GM19328 (cell line): ENCODE measurements at regions not wholly inside any gene's neighbourhood (a gene's known extent, or its start where the extent isn't known, plus 50 kb on each side); places are given as distances from the start of the nearest gene placed in this dataset.
"Not testable (repeated sequence)": the region's sequence is repeated elsewhere in the genome, so short reads cannot be mapped to it uniquely, and the experiment has no call there.

Source experiments
- ATAC-seq: cut with Tn5 transposase; IDR thresholded peaks from one replicate; pipeline ENCODE4 v1.9.1; 2021; ENCODE audit warnings: mild to moderate bottlenecking, moderate library complexity; ENCODE audit not compliant: unreplicated experiment

DNA sequence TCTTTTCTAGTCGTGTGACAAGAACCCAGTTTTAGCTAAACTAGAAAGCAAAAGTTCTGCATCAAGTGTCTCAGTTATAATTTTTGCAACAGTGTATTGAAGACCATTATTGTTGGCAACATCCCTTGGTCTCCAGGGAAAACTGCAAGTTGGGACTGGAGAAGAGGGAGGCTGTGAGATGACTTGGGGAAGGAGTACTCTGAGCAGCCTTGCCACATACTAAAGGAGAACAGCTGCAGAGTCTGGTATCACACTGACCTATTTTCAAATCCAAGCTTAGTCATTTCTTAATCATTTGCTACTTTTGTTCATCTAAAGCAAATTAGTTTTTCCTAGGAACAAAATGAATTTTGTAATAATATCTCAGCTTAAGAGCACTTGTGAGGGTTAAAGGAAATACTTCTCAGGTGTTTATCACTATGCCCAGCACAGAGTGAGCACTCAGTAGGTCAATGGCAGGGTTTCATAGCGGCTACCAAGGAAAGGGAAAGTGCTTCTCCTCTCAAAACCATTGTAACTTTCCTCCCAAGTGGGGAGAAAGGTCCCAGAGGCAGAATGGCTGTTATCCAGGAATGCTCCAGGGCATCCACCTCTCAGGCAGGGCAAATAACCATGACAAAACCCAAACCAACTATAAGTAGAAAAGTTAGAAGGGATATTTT lies 247.1 kb downstream of the C11orf87 start:
- no peak for ATAC-seq

DNA sequence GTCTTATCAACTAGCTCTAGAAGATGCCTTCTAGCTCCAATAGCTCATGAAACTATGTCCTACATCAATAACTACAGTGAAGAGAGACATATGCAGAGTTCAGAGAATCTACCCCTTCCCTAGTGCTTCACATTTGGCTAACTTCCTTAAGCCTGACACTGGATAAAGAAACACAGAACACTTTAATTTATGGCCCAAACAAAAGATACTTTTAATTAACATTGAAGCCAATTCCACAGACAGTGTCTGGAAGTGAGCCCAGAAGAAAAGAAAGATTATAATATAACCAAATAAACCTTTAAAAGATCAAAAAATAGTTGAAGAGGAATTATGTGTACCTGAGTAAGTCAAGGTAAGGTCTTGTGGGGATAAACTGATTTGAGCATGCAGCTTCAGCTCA lies 255.2 kb downstream of the C11orf87 start:
- ATAC-seq: no peak

- ATAC-seq: no peak
These were observed 255.9 kb downstream of the C11orf87 start for GRCh38 chr11:109677876-109678275.

GRCh38 chr11:109680127-109680526 lies 258.1 kb downstream of the C11orf87 start:
- ATAC-seq: no peak

DNA sequence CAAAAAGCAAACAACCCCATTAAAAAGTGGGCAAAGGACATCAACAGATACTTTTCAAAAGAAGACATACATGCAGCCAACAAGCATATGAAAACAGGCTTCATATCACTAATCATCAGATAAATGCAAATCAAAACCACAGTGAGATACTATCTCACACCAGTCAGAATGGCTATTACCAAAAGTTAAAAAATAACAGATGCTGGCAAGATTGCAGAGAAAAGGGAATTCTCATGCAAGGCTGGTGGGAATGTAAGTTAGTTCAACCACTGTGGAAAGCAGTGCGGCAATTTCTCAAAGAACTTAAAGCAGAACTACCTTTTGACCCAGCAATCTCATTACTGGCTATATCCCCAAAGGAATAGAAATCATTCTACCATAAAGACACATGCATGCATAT lies 260.8 kb downstream of the C11orf87 start:
- ATAC-seq: not testable (repeated sequence)

DNA sequence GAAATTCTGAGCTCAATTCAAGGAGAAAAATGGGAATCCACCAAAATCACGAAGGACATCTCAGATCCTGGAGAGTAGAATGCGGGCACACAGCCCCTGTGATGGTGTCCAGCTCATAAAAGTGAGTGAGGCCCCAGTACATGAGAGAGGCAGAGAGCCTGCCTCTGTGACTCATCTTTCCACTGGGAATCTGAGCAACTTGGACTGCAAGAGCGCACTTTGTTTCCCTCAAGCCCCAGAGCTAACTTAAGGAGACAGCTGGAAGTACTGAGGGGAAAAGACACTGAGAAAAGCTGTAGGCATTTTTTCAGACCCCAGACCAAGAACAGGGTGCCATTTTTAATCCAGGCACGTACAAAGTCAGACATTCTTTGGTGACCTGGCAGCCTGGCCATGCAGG lies 273.7 kb downstream of the C11orf87 start:
- ATAC-seq: no peak

GRCh38 chr11:109696191-109696897 lies 274.4 kb downstream of the C11orf87 start:
- no peak for ATAC-seq

DNA sequence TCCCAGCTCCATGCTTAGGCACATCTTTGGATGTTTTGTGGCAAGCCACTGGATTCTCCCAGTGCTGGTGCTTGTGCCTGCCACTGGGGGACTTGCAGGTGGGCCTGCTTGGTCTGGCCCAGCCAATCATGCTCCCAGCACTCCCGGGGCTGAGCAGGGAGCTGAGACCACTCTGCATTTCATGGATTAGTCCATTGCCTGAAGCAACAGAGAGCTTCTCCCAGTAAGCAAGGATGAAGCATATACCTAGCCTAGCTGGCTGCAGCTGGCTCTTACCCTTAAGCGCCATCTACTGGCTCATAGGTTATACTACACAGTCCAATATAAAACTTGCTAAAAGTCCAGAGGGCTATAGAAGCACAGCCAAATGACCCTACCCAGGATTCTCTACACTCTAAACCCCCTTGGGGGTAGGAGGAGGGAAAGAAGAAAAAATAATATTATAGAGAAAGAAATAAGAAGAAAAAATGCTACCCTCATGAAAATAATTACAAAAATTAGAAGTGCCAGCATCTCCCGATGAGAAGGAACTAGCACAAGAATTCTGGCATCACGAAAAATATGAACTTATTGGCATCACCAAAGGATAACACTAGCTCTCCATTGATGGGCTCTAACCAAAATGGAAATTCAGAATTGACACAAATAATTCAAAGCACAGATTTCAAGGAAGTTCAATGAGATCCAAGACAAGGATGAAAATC lies 275.3 kb downstream of the C11orf87 start:
- ATAC-seq: peak; percentile 81

DNA sequence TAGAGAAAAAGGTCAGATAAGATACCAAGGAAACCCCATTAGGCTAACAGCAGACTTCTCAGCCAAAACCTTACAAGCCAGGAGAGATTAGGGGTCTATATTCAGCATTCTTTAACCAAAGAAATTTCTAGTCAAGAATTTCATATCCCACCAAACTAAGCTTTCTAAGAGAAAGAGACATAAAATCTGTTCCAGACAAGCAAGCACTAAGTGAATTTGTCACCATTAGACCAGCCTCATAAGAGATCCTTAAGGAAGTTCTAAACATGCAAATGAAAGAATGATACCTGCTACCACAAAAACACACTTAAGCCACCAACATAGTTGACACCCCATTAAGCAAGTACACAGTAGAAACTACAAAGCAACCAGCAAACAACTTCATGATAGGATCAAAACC lies 276.2 kb downstream of the C11orf87 start:
- no peak for ATAC-seq

DNA sequence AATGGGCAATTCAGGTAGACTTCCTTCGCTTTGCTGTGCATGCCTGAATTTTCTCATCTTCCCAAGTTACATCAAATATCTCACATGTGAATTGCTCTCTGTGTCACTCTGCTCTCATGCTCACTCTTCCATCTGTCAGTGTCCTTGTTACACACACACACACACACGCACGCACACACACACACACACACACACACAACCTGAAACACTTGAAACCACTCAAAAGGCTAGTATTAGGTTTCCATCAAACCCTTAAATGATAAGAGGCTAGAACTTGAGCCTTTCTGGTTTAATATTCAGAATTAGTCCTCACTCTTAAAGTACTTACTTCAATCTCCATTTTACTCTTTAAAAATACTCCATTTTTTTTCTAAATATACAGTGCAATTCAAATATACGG lies 282.4 kb downstream of the C11orf87 start:
- no peak for ATAC-seq

DNA sequence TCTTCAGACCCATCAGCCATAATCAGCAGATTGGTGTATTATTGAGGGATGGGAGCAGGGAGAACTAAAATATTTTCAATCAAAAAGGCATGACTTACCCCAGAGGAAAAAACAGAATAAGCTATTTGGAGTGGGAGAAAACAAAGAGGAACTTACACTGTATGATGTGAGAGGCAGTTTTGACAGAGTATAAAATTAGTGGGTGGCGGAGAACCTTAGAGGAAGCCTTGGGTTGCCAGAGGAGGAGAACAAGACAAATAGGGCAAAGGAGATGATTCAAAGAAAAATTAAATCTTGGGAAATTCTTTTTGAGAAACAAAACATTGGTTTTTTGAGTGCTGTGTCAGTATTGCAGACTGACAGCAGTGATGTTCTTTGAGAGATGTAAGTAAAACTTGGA lies 285.0 kb downstream of the C11orf87 start:
- no peak for ATAC-seq

DNA sequence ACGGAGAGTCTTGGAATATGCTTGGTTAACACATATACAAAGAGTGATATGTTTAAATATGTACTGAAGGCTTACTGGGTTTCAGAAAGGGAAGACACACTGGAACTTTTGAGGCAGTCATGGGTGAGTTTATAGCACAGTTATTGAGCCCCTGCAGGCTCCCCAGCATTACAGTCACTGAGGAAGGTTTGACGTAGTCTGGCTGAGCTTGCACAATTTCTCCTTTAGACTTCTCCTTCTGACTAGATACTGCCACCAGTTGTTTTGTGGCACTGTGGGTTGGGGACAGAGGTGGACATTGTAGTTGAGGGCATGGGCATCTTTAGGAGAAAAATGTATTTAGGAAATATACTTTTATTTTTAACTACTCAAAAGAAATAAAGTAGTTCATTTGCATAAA lies 285.4 kb downstream of the C11orf87 start:
- no peak for ATAC-seq

GRCh38 chr11:109708184-109708583 lies 286.2 kb downstream of the C11orf87 start:
- ATAC-seq: no peak

GRCh38 chr11:109714444-109714843 lies 292.5 kb downstream of the C11orf87 start:
- ATAC-seq: not testable (repeated sequence)

DNA sequence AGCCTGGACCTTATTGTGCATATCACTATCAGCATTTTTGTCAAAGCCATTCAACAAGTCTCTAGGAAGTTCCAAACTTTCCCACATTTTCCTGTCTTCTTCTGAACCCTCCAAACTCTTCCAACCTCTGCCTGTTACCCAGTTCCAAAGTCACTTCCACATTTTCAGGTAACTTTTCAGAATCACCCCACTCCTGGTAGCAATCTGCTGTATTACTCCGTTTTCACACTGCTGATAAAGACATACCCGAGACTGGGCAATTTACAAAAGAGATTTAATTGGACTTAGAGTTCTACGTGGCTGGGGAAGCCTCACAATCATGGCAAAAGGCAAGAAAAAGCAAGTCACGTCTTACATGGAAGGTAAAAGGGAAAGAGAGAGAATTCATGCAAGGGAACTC lies 293.4 kb downstream of the C11orf87 start:
- not testable (repeated sequence) for ATAC-seq

DNA sequence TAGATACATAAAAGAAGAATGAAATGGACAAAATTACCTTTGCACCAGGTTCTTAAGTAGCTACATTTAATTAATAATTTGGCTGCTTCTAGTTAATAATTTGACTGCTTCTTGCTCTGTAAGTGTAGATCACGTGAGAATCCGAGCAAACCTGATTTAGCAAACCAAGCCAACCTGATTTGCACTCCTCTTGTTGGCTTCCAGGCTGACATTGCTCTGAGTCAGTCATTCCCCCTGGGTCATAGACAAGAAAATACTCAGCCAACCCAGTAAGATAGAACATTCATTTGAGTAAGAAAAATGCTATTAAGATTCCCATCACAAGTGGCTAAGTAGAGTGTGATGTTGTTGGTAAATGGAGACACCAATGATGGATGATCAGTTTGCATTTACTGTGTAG lies 304.1 kb downstream of the C11orf87 start:
- no peak for ATAC-seq

DNA sequence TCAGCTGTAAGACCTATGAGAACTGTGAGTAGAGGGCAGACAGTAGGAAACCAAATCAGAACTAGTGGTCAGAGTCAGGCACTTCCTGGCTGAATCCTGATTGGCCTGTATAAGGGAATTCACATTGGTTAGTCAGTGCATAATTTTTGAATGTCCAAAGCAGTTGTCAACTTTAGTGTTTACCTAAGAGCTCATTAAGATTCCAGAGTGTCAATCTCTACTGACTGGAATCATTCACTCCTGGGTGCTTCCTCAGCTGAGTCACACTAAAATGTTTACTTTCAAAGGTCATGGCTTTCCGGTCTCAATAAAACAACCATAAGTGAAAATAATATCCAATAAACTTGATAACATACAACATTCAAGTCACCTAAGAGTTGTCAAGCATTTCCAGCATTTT lies 306.1 kb downstream of the C11orf87 start:
- ATAC-seq: no peak

- no peak for ATAC-seq
These were observed 307.8 kb downstream of the C11orf87 start for GRCh38 chr11:109729761-109730160.

- ATAC-seq: no peak
These were observed 308.7 kb downstream of the C11orf87 start for GRCh38 chr11:109730669-109731068.

GRCh38 chr11:109731451-109731850 lies 309.5 kb downstream of the C11orf87 start:
- no peak for ATAC-seq

DNA sequence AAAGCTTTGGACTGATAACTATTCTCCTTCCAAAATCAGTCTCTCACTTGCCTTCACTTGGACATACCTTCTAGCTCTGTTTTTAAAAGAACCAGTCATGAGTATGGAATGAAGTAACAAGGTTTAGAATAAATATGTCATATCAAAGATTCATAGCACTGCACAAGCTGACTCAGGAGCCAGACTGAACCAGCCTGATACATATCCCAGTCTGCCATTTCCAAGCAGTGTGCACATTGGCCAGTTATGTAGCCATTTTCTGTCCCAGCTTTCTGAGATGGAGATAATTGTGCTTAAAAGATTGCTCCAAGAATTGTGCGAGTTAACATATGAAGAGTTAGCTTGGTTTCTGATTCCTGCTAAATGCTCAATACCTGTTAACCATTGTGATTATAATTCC lies 311.3 kb downstream of the C11orf87 start:
- no peak for ATAC-seq

DNA sequence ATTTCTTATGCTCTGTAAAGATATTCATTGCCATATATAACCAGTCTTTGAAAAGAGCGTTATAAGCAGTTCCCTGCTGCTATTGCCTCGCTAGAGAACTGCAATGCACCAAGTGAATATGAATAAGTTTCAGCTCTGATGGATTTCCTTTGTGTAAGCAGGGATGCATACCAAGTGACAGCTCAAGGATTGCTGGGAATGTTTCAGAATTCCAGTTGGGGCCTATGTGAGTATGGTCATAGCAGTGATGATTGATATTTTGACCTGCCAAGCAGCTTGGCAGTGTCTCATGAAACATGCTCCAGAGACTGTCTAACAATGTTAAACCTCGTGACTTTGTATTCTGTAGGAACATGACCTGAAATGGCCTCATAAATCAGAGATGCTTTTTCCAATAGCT lies 312.6 kb downstream of the C11orf87 start:
- ATAC-seq: no peak
